Germinal center (tissue), 1 donor: ENCODE measurements at regions not wholly inside any gene's neighbourhood (a gene's known extent, or its start where the extent isn't known, plus 50 kb on each side); places are given as distances from the start of the nearest gene placed in this dataset.
"Not testable (repeated sequence)": the region's sequence is repeated elsewhere in the genome, so short reads cannot be mapped to it uniquely, and the experiment has no call there.

Experiments used
- DNase-seq: peaks from one replicate; pipeline ENCODE4 v3.0.0; 2012; ENCODE audit warnings: mixed read lengths, low spot score

DNA sequence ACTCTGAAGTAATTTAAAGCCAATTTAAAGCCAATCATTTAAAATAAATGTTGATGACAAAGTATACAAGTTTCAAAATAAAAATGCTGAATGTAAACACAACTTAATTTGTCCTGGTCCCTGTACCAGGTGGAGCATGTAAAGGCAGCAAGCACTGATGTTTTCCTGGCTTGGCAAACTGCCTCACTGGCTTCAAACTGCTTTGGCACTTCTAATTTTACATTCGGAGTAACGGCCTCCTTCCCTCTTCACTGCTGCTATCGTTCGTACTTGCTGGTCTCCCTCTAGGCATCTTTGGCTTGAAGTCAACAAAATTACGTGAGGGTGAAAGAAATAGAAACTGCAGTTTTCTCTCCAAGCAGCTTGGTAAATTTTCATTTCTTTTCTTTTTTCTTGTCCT lies 287.9 kb downstream of the LTN1 start:
- DNase-seq = no peak

DNA sequence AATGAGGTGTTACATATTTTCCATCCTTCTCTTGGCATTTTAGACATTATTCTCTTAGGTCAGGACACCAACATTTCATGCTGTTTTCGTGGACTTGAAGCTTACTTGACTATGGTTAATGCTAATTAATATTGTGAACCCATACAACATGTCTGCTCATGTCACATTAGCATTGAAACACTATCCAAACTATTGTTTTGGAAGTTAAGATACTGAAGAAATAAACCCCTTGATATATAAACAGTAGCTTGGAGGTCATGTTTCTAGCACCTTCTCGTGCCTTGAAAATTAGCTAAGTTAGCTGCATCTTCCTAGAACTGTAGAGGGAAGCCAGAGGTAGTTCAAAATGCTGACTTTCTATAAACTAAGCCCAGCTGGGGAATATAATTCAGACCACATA lies 288.8 kb downstream of the LTN1 start:
- DNase-seq = no peak

DNA sequence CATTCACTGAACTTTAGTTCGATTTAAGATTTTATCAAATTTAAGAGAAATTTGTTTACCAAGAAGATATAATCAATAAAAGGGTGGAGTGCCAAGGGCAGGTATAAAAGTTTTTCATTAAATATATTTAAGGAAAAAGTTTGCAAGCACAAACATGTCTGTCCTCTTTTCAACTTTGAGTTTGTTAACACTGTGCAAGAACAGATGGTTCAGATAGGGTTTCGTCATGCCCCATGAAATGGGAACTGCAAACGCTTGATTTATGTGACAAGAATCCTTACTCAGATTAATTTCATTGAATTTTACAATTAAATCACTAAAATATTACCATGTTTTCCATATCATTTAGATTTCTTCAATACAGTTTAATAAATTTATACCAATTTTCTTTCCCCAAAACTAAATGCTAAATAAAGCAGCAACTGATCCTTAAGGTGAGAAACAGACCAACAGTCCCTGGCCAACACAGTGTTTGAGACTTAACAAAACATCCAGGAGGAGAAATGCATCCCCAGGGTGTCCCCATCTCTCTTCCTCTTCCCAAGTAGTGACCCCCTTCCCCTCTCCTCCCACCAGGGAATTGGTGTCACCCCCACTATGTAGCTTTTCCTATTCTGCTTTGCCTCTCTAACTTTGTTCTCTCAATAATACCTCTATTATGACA lies 292.9 kb downstream of the LTN1 start:
- DNase-seq = no peak

DNA sequence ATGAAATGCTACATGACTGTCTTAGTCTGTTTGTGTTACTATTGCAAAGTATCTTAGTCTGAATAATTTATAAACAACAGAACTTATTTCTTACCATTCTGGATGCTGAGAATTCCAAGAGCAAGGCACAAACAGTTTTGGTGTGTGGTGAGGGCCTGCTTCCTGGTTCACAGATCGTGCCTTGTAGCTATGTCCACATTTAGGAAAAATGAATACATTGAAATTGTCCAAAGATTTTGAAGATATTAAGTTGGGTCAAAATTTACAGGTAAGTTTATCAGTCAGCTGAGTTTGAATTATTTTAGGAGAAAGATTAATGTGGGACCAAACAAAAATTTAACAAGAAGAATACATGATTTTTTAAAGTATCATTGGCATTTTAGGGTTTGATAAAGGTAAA lies 293.5 kb downstream of the LTN1 start:
- DNase-seq = no peak

- no peak for DNase-seq
These were observed 295.8 kb downstream of the LTN1 start for GRCh38 chr21:28696844-28697410.

- DNase-seq = no peak
These were observed 299.2 kb downstream of the LTN1 start for GRCh38 chr21:28693476-28693875.

- no peak for DNase-seq
These were observed 302.5 kb downstream of the LTN1 start for GRCh38 chr21:28690196-28690595.

DNA sequence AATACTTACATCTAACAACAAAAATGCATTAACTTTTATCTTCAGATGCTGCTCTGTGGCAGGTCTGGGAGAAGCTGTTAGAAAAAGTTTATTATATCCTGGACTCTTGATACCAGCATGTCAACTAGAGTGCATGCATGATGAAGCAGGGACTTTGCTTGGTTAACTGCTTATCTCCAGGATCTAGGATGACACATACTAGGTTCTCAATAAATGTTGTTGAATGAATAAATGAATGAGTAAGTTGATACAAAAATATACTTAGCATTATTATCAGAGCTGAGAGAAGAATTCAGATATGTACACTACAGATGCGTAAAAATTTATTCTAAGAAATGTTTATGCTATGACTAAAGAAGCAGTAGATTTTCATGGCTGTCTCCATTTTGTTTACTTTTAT lies 304.3 kb downstream of the LTN1 start:
- DNase-seq = no peak

DNA sequence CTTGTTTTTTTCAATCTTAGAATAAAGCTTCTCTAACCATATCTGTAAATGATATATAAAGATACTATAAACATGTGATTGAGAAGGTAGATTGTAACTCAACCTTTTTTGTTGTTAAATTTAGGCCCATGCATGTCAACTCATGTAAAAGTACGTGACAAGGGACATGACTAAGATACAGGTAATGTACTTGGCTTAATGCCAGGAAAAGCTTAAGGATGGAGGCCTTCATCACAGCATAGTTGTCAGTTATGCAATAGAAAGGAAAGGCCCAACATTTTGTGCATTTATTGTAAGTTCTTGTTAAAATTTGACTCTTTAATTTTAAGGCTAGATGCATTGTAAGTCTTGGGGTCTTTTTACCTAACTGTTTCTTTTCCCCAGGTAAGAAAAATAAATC lies 305.1 kb downstream of the LTN1 start:
- DNase-seq = no peak

- DNase-seq = no peak
These were observed 308.5 kb downstream of the LTN1 start for GRCh38 chr21:28683982-28684752.

DNA sequence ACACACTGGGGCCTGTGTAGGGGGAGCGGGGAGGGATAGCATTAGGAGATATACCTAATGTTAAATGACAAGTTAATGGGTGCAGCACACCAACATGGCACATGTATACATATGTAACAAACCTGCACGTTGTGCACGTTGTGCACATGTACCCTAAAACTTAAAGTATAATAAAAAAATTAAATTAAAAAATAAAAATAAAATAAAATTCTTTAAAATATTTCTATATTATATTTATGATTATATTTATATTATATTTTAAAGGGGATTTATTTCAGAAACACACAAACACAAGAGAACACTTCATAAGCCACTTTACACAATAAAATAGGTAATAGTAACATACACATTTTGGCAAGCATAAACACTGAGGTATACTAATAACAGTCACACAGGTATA lies 309.8 kb downstream of the LTN1 start:
- not testable (repeated sequence) for DNase-seq

DNA sequence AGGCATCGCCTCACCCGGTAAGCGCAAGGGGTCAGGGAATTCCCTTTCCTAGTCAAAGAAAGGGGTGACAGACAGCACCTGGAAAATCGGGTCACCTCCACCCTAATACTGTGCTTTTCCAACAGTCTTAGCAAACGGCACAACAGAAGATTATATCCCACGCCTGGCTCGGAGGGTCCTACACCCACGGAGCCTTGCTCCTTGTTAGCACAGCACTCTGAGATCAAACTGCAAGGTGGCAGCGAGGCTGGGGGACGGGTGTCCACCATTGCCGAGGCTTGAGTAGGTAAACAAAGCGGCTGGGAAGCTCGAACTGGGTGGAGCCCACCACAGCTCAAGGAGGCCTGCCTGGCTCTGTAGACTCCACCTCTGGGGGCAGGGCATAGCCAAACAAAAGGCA lies 315.6 kb downstream of the LTN1 start:
- not testable (repeated sequence) for DNase-seq

GRCh38 chr21:28675331-28676041 lies 317.2 kb downstream of the LTN1 start:
- no peak for DNase-seq

DNA sequence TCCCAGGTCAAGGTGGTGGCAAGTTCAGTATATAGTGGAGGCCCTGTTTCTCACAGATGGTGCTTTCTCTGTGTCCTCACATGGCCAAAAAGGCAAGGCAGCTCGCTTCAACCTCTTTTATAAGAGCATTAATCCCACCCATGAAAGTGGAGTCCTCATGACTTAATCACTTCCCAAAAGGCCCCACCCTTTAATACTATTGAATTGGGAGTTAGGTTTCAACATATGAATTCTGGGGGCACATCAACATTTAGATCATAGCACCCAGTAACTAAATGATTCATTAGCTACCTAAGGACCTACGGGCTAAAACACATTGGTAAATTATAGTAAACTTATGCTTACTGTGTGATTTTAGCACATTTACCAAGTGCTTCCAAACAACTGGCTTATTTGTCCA lies 317.9 kb downstream of the LTN1 start:
- no peak for DNase-seq

- no peak for DNase-seq
These were observed 321.0 kb downstream of the LTN1 start for GRCh38 chr21:28671549-28672195.

DNA sequence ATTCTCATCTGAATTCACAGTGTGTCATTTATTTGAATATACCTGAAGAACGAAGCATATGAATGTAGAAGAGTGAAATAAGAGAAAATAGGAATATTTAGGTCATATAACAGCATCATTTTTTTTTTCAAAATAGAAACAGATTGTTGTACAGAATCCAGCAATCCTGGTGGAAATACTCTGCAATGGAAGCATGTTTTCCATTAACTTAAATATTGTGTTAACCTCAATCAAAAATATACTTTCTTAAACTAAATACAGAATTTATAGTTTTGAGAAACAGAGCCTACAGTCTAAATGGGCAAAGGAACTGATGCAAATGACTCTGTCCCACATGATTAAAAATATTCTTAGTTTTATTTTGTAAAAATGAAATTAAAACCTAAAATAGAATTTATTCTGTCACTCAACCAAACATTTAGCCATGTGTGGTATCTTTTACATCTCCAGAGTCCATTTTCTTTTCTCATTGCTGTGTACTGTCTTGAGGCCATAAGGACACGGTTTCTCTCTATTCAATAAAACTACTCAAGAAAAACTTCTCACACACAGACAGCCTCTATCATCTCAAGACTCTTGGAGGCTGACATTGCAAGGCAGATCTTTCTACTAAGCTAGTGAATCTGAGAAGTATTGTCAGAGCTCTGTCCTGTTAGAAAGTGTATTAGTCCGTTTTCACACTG lies 322.6 kb downstream of the LTN1 start:
- no peak for DNase-seq

- no peak for DNase-seq
These were observed 323.4 kb downstream of the LTN1 start for GRCh38 chr21:28669321-28669720.

DNA sequence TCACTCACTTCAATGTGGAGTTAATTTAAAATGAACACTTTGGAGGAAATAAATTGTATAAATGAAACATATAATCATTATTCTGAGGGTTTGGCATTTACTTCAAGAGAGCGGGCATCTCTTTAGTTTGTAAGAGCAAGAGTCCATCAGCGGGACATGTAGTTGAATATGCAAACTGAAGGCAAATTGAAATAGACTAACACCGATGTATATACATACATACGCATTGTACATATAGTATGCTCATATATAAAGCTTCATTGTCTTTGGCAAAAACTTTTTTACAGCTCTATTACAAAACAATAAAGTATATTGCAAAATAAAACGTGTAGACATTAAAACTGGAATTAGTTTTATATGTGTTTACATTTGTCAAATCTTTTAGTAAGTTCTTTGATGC lies 328.9 kb downstream of the LTN1 start:
- DNase-seq = no peak

DNA sequence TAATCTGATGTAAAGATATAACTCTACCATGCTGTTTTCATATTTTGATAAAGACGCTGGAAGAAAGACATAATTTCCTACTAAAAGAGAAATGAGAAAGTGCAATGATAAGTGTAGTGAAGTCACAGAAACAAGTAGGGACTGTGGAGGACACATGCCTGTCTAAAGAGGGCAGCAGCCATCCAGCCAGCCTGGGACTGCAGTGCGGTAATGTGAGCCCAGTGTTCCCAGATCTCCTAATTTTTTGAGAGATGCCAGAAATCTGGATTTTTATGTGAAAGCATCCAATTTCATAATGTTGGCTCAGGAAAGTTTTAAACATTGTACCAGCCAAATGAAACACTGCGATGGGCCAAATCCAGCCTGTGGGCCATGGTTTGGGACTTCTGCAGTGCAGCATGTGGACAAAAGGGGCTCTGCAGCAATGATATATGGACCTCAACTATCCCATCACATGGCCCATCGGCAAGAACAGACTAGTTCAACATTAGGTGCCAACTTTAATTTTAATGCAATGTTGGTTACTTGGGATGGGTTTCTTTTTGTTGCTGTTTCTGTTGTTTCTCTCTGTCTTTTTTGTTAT lies 329.5 kb downstream of the LTN1 start:
- no peak for DNase-seq

DNA sequence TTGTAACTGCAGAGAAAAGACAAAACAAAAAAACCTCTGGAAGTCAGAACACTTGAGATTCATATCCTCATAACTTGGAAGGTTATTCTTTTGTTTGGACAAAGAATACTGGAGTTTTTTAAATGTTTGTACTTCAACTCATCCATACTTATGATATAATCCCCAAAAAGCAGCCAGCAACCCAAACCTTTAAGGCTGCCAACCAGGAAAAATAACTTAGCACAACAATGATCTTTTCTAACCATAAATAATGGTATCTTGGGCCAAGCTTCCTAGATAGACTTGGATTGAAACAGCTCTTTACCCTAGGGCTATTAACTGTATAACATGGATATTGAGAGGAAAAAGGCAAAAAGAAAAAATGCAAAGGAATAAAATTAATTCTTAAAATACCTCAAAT lies 335.1 kb downstream of the LTN1 start:
- no peak for DNase-seq

- DNase-seq = no peak
These were observed 337.2 kb downstream of the LTN1 start for GRCh38 chr21:28655471-28655870.
